Loucy (cell line): ENCODE measurements at regions not wholly inside any gene's neighbourhood (a gene's known extent, or its start where the extent isn't known, plus 50 kb on each side); places are given as distances from the start of the nearest gene placed in this dataset.
"Not testable (repeated sequence)": the region's sequence is repeated elsewhere in the genome, so short reads cannot be mapped to it uniquely, and the experiment has no call there.

Experiments used
- H2AFZ ChIP-seq: fragments of 200-600 bp; sonication (generic); 2 replicates; pipeline ENCODE4 v1.6.0; 2016; ENCODE audit warnings: antibody characterized with exemption, mild to moderate bottlenecking, low read length, moderate library complexity
- H3F3A ChIP-seq: fragments of 200-600 bp; 2 replicates; pipeline ENCODE4 v1.6.0; 2016; ENCODE audit warnings: antibody characterized with exemption, low read depth, mild to moderate bottlenecking
- H3K27me3 ChIP-seq: fragments of 200-600 bp; sonication (generic); 2 replicates; pipeline ENCODE4 v1.6.1; 2014; ENCODE audit warnings: low read length, mild to moderate bottlenecking; ENCODE audit not compliant: insufficient read depth, poor library complexity, severe bottlenecking
- H3K36me3 ChIP-seq: fragments of 200-600 bp; sonication (generic); 2 replicates; pipeline ENCODE4 v1.6.1; 2016; ENCODE audit warnings: low read length; ENCODE audit not compliant: insufficient read depth
- H3K4me1 ChIP-seq: fragments of 200-600 bp; sonication (generic); 2 replicates; pipeline ENCODE4 v1.5.1; 2014; ENCODE audit warnings: low read length, mild to moderate bottlenecking; ENCODE audit not compliant: insufficient read depth, poor library complexity, severe bottlenecking
- H3K4me2 ChIP-seq: fragments of 200-600 bp; sonication (generic); 2 replicates; pipeline ENCODE4 v1.6.0; 2014; ENCODE audit warnings: antibody characterized with exemption, low read length, low read depth, mild to moderate bottlenecking; ENCODE audit not compliant: poor library complexity, severe bottlenecking
- H3K4me3 ChIP-seq: fragments of 200-600 bp; sonication (generic); 2 replicates; pipeline ENCODE4 v1.5.1; 2014; ENCODE audit warnings: low read length, mild to moderate bottlenecking, mixed read lengths; ENCODE audit not compliant: poor library complexity, severe bottlenecking
- H3K79me2 ChIP-seq: fragments of 200-600 bp; sonication (generic); 2 replicates; pipeline ENCODE4 v1.6.1; 2014; ENCODE audit warnings: low read length; ENCODE audit not compliant: insufficient read depth
- H3K9ac ChIP-seq: fragments of 200-600 bp; sonication (generic); 2 replicates; pipeline ENCODE4 v1.6.0; 2014; ENCODE audit warnings: mild to moderate bottlenecking, low read depth, low read length, moderate library complexity; ENCODE audit not compliant: poor library complexity, severe bottlenecking
- H3K9me2 ChIP-seq: fragments of 200-600 bp; sonication (generic); replicated peaks from 2 replicates; pipeline ENCODE4 v1.6.1; 2016; ENCODE audit warnings: low read depth, low read length, mixed read lengths
- H3K9me3 ChIP-seq: fragments of 200-600 bp; sonication (generic); 2 replicates; pipeline ENCODE4 v1.6.1; 2014; ENCODE audit warnings: mild to moderate bottlenecking, antibody characterized with exemption, low read length, low read depth; ENCODE audit not compliant: insufficient read depth
- H4K20me1 ChIP-seq: fragments of 200-600 bp; sonication (generic); 2 replicates; pipeline ENCODE4 v1.6.0; 2014; ENCODE audit warnings: antibody characterized with exemption, low read length, mild to moderate bottlenecking; ENCODE audit not compliant: insufficient read depth, poor library complexity, severe bottlenecking
- EZH2phosphoT487 ChIP-seq: fragments of 200-600 bp; IDR thresholded peaks from 2 replicates; pipeline ENCODE4 v1.6.1; 2018; ENCODE audit warnings: antibody characterized with exemption, mild to moderate bottlenecking, moderate library complexity, borderline replicate concordance
- TF ChIP-seq, protein P1 (sequence below): fragments of 200-600 bp; sonication (generic); conservative IDR thresholded peaks from 2 replicates; pipeline ENCODE4 v1.5.1; 2014; ENCODE audit warnings: mild to moderate bottlenecking, antibody characterized with exemption, low read length

DNA sequence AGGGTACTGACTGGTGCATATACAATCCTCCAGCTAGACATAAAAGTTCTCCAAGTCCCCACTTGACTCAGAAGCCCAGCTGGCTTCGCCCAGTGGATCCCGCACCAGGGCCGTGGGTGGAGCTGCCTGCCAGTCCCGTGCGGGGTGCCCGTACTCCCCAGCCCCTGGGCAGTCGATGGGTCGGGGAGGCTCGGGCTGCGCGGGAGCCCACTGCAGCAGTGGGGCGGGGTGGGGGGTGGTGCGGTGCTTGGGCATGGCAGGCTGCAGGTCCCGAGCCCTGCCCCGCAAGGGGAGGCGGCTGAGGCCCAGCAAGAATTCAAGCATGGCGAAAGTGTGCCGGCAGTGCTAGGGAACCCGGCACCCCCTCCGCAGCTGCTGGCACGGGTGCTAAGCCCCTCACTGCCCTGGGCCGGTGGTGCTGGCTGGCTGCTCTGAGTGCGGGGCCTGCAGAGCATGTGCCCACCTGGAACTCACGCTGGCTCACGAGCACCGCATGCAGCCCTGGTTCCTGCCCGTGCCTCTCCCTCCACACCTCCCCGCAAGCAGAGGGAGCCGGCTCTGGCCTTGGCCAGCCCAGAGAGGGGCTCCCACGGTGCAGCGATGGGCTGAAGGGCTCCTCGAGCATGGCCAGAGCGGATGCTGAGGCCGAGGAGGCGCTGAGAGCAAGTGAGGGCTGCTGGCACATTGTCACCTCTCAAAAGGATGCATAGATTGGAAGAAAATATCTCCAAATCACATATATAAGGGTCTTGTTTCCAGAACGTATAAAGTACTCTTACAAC is 68.3 kb upstream of the PIK3R4 start:
- no peaks in the 10 kb centered on the region for H4K20me1 ChIP-seq
- no peaks in the 10 kb centered on the region for H3K9me3 ChIP-seq
- H3K4me2 ChIP-seq, result no peak overlapping the region

DNA sequence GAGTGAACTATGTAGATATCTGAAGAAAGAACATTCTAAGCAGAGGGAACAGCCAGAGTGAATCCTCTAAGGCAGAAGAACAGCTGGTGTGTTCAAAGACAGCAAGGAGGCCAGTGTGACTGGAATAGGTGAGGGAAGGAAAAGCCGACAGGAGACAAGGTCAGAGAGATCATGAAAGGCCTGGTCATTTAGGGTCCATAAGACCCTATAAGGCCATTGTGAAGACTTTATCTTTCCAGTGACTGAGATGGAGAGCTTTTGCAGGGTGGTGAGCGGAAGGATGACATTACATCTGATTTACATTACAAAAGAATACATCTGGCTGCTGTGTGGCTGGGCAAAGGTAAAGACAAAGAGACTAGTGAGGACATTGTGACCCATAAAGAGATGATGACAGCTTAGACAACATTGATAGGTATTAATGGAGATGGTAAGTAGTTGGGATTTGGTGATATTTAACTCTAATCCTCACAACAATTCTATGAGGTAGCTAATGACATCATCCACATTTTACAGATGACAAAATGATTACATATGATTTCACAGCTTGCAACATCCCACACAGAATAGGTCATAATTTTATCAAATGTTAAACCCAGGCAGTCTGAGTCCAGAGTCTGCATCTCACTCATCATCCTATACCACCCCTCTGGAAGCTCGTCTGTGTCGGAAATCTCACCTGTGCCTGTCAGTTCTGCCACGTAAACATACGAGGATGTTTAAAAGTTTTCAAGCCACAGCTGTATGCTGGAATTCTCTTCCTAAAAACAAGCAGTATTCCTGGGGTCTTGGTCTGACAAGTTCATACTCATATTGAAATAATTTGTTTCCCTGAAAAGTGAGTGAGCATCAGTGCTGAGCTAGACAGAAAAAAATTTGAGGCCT is 70.2 kb upstream of the PIK3R4 start:
- H3K4me1 ChIP-seq, result no peaks in the 10 kb centered on the region

More for the DNA sequence above, 68.3 kb upstream of the PIK3R4 start:
- Histone ChIP-seq H3K36me3 (no peaks in the 10 kb centered on the region), H3K27me3 (no peaks in the 10 kb centered on the region), H3F3A (no peaks in the 10 kb centered on the region), H3K79me2 (no peaks in the 10 kb centered on the region), H3K4me3 (no peak overlapping the region), H3K4me1 (no peaks in the 10 kb centered on the region), H3K9ac (no peak overlapping the region), H2AFZ (no peak overlapping the region), H3K9me2 (no peaks in the 10 kb centered on the region)
- no peak for TF ChIP-seq EZH2phosphoT487
- TF ChIP-seq, protein P1, sequence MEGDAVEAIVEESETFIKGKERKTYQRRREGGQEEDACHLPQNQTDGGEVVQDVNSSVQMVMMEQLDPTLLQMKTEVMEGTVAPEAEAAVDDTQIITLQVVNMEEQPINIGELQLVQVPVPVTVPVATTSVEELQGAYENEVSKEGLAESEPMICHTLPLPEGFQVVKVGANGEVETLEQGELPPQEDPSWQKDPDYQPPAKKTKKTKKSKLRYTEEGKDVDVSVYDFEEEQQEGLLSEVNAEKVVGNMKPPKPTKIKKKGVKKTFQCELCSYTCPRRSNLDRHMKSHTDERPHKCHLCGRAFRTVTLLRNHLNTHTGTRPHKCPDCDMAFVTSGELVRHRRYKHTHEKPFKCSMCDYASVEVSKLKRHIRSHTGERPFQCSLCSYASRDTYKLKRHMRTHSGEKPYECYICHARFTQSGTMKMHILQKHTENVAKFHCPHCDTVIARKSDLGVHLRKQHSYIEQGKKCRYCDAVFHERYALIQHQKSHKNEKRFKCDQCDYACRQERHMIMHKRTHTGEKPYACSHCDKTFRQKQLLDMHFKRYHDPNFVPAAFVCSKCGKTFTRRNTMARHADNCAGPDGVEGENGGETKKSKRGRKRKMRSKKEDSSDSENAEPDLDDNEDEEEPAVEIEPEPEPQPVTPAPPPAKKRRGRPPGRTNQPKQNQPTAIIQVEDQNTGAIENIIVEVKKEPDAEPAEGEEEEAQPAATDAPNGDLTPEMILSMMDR, result no peak

DNA sequence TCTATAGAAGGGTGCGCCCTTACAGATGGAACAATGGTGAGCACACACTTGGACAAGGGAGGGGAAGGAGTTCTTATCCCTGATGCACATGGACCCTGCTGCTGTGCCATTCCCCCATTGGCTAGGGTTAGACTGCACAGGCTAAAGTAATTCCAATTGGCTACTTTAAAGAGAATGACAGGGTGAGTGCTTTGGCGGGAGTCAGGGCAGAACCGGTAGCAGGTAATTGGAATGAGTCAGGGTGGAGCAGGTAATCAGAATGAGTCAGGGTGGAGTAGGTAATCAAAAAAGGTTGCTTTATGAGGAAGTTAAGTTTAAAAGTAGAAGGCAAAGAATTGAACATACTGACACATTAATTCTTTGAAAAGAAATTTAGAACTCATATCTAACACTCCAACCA is 71.4 kb upstream of the PIK3R4 start:
- H3K4me2 ChIP-seq, H3K27me3 ChIP-seq, H3K9me3 ChIP-seq, H3F3A ChIP-seq, H3K9ac ChIP-seq, H3K4me3 ChIP-seq, H3K4me1 ChIP-seq, H2AFZ ChIP-seq, H3K9me2 ChIP-seq, H4K20me1 ChIP-seq, H3K79me2 ChIP-seq, H3K36me3 ChIP-seq: not testable (repeated sequence)

More for the DNA sequence above, 70.2 kb upstream of the PIK3R4 start:
- Histone ChIP-seq H2AFZ (no peak overlapping the region), H3K9me3 (no peaks in the 10 kb centered on the region), H3K36me3 (no peaks in the 10 kb centered on the region), H3K4me3 (no peak overlapping the region), H3K9me2 (no peaks in the 10 kb centered on the region), H3K4me2 (no peak overlapping the region), H3K79me2 (no peaks in the 10 kb centered on the region), H3F3A (no peaks in the 10 kb centered on the region), H3K9ac (no peak overlapping the region), H4K20me1 (no peaks in the 10 kb centered on the region), H3K27me3 (no peaks in the 10 kb centered on the region)
- TF ChIP-seq, protein P1, result no peak
- TF ChIP-seq EZH2phosphoT487, result no peak
